ENCODE measurements at regions not wholly inside any gene's neighbourhood (a gene's known extent, or its start where the extent isn't known, plus 50 kb on each side); places are given as distances from the start of the nearest gene placed in this dataset.

- TF ChIP-seq POLR2A (IDR thresholded peaks at IDR 0.05) (no peak), POLR2AphosphoS5 (IDR thresholded peaks at IDR 0.05) (no peak), CTCF (IDR thresholded peaks at IDR 0.05) (no peak)
These were observed 86.0 kb upstream of the TET2 start for GRCh38 chr4:105060628-105061027.
